ENCODE measurements at regions not wholly inside any gene's neighbourhood (a gene's known extent, or its start where the extent isn't known, plus 50 kb on each side); places are given as distances from the start of the nearest gene placed in this dataset.

DNA sequence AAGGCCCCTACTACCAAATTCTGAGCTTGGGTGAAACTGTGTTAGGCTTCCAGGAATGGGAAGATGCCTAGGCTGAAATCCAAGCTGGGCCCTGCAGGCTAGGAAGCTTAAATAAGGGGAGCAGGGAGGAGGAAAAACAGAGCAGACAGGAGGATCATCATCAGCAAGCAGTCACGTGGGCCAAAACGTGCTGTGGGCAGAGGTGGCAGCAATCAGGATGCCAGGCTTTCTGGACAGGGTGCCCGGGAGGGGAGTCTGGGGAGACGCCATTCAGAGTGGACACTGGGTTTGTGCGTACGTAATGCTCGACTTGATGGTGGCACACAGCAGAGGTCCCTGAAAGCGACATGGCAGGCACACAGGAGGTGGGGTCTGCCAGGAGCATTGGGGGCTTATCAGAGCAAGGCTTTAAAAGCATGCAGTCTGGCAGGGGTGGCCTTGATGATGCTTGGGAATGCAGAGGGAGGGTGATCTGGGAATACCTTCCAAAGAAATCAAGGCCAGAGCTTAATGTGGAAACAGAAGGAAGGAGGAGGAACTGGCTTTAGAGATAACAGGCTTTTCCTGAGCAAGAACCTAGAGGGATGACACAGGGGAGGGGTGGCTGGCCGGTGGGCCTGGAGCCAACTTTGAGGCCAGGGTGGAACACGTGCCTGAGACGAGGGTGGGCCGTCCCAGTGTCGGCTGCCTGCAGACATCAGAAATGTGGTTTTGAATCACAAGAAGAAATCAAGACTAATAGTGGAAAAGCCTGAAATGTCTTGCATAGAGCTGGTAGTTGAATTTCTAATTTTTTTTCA is 212.5 kb downstream of the GADD45G start:
- intact Hi-C loops (cut with micrococcal nuclease; ENCODE audit: unreplicated experiment), result loop anchor here (10.0 kb wide), 1 partner anchor 403 kb away; no protein-coding TSS in a partner anchor
- Histone ChIP-seq H3K27ac (ENCODE audit: low read depth, low read length, poor library complexity, severe bottlenecking) (no peak overlapping the region), H3K4me3 (ENCODE audit: low read depth, low read length, poor library complexity, severe bottlenecking) (no peak overlapping the region), H3K27me3 (replicated peaks; ENCODE audit: insufficient read depth, low read depth, low read length, poor library complexity) (no peaks in the 10 kb centered on the region), H3K9me3 (ENCODE audit: low read depth, low read length, poor library complexity, severe bottlenecking) (no peaks in the 10 kb centered on the region), H3K36me3 (ENCODE audit: insufficient read depth, low read length, poor library complexity, severe bottlenecking) (no peaks in the 10 kb centered on the region), H3K4me1 (ENCODE audit: insufficient read depth, low read length, poor library complexity, severe bottlenecking) (no peaks in the 10 kb centered on the region)
- no peak for TF ChIP-seq EZH2 (IDR thresholded peaks at IDR 0.05; ENCODE audit: borderline replicate concordance, low read depth, low read length, poor library complexity, severe bottlenecking)
- no peak for TF ChIP-seq CTCF (conservative IDR thresholded peaks at IDR 0.05; ENCODE audit: low read depth, low read length)
- CTCF ChIA-PET, result no interaction called here
- DNase-seq (ENCODE audit: low spot score), result no peak
- no TSS peak for BruUV-seq (replicated peaks)
- POLR2A ChIA-PET (ENCODE audit: low non-redundant PET), result no interaction called here

DNA sequence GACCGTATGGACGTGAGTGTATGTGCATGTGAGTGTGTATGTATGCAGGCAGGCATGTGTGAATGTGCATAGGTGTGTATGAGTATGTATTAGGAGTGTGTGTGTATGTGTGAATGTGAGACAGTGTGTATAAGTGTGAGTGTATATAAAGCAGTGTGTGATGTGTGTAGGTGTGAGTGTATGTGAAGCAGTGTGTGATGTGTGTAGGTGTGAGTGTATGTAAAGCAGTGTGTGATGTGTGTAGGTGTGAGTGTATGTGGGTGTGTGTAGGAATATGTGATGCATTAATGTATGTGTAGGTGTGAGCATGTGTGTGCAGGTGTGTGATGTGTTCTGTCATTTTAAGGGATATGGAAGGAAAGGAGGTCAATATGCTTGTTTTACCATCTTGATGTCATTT is 215.5 kb downstream of the GADD45G start:
- POLR2A ChIA-PET (ENCODE audit: low non-redundant PET), result no interaction called here
- no peak overlapping the region for H3K27ac ChIP-seq (ENCODE audit: low read depth, low read length, poor library complexity, severe bottlenecking)

DNA sequence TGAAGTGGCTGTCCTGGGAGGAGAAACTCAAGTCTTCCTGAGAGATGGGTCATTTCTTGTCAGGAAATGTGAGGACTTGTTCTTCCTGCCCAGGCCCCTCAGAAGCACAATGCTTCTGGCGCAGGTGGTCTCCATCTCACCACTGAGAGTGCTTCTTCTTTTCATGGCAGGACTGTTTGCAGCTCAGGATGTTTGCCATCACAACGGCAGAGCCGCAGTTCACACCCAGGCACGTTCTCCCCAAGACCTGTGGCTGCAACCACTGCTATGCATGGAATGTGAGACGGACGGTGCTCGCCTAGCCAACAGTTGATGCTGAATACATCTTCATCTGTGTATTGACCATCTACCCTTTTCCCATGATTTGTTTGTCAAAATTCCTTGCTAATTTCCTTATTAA is 216.3 kb downstream of the GADD45G start:
- Histone ChIP-seq H3K27me3 (replicated peaks; ENCODE audit: insufficient read depth, low read depth, low read length, poor library complexity) (no peaks in the 10 kb centered on the region), H3K4me1 (ENCODE audit: insufficient read depth, low read length, poor library complexity, severe bottlenecking) (no peaks in the 10 kb centered on the region), H3K36me3 (ENCODE audit: insufficient read depth, low read length, poor library complexity, severe bottlenecking) (no peaks in the 10 kb centered on the region), H3K4me3 (ENCODE audit: low read depth, low read length, poor library complexity, severe bottlenecking) (no peak overlapping the region), H3K27ac (ENCODE audit: low read depth, low read length, poor library complexity, severe bottlenecking) (no peak overlapping the region), H3K9me3 (ENCODE audit: low read depth, low read length, poor library complexity, severe bottlenecking) (no peaks in the 10 kb centered on the region)
- CTCF ChIA-PET, result no interaction called here
- TF ChIP-seq CTCF (conservative IDR thresholded peaks at IDR 0.05; ENCODE audit: low read depth, low read length), result no peak
- no peak for TF ChIP-seq EZH2 (IDR thresholded peaks at IDR 0.05; ENCODE audit: borderline replicate concordance, low read depth, low read length, poor library complexity, severe bottlenecking)
- no peak for DNase-seq (ENCODE audit: low spot score)
- intact Hi-C loops (cut with micrococcal nuclease; ENCODE audit: unreplicated experiment), result no loop called here
- POLR2A ChIA-PET (ENCODE audit: low non-redundant PET), result no interaction called here
- BruUV-seq (replicated peaks), result no TSS peak

More for the DNA sequence above, 215.5 kb downstream of the GADD45G start:
- CTCF ChIA-PET, result no interaction called here
- intact Hi-C loops (cut with micrococcal nuclease; ENCODE audit: unreplicated experiment), result no loop called here
- no peak overlapping the region for H3K4me3 ChIP-seq (ENCODE audit: low read depth, low read length, poor library complexity, severe bottlenecking)
- no peaks in the 10 kb centered on the region for H3K36me3 ChIP-seq (ENCODE audit: insufficient read depth, low read length, poor library complexity, severe bottlenecking)
- DNase-seq (ENCODE audit: low spot score), result no peak
- no peaks in the 10 kb centered on the region for H3K4me1 ChIP-seq (ENCODE audit: insufficient read depth, low read length, poor library complexity, severe bottlenecking)
- no peaks in the 10 kb centered on the region for H3K9me3 ChIP-seq (ENCODE audit: low read depth, low read length, poor library complexity, severe bottlenecking)
- no TSS peak for BruUV-seq (replicated peaks)
- no peak for TF ChIP-seq EZH2 (IDR thresholded peaks at IDR 0.05; ENCODE audit: borderline replicate concordance, low read depth, low read length, poor library complexity, severe bottlenecking)
- TF ChIP-seq CTCF (conservative IDR thresholded peaks at IDR 0.05; ENCODE audit: low read depth, low read length), result no peak
- no peaks in the 10 kb centered on the region for H3K27me3 ChIP-seq (replicated peaks; ENCODE audit: insufficient read depth, low read depth, low read length, poor library complexity)
